Lower lobe of right lung (tissue), 2 donors: ENCODE measurements at regions not wholly inside any gene's neighbourhood (a gene's known extent, or its start where the extent isn't known, plus 50 kb on each side); places are given as distances from the start of the nearest gene placed in this dataset.

Experiments used
- ATAC-seq, 2 donors: fragments of 200-7000 bp; cut with Tn5 transposase; one replicate each; pipeline ENCODE4 v1.9.1; 2020 to 2022; ENCODE audit warnings: mild to moderate bottlenecking in 2 of 2, moderate library complexity in 2 of 2
- DNase-seq: peaks from one replicate; pipeline ENCODE4 v3.0.0-alpha.2; 2020
- H3K27ac ChIP-seq: fragments of 200-600 bp; one replicate; pipeline ENCODE4 v1.8.0; 2022
- H3K27me3 ChIP-seq: fragments of 200-600 bp; one replicate; pipeline ENCODE4 v1.8.0; 2022; ENCODE audit warnings: low read depth
- H3K36me3 ChIP-seq: fragments of 200-600 bp; one replicate; pipeline ENCODE4 v1.8.0; 2022; ENCODE audit warnings: mild to moderate bottlenecking
- H3K4me1 ChIP-seq: fragments of 200-600 bp; one replicate; pipeline ENCODE4 v1.8.0; 2022
- H3K4me3 ChIP-seq: fragments of 200-600 bp; one replicate; pipeline ENCODE4 v1.8.0; 2022; ENCODE audit warnings: mild to moderate bottlenecking
- H3K9me3 ChIP-seq: fragments of 200-600 bp; one replicate; pipeline ENCODE4 v1.8.0; 2022
- intact Hi-C: fragments of 100-400 bp; cut with DNase I; formaldehyde crosslinking; loops from one replicate; pipeline ENCODE4 v1.11.0; 2022
- TF ChIP-seq, protein P1 (sequence below): fragments of 200-600 bp; IDR thresholded peaks from one replicate; pipeline ENCODE4 v1.8.0; 2022; ENCODE audit warnings: antibody characterized with exemption, mild to moderate bottlenecking
- donor health status: DM: no; HTN: yes; CAD: no; lungs with severe emphysema.

DNA sequence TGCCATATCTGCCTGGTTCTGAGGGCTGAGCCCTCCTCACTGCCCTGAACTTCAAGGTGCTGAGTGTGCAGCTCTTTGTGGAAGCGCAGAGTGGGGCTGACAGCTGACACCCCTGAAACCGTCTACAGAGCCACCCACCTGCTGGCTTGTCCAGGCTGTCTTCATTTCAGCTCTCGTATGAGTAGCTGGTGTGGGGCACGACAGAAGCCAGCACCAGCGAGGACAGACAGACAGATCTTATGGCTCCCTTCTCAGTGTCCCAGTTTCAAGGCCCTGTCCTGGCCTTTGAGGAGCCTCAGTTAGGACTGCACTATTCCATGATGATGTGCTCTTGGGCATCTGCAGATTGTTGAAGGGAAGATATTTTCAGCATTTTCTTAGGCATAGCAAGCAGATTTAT, 287.1 kb downstream of the SLC4A3 start:
- ATAC-seq (no peak), DNase-seq (no peak)
- H3K36me3 ChIP-seq = no peaks in the 10 kb centered on the region
- intact Hi-C loops = no loop called here
- H3K4me1 ChIP-seq = no peaks in the 10 kb centered on the region
- TF ChIP-seq, protein P1, sequence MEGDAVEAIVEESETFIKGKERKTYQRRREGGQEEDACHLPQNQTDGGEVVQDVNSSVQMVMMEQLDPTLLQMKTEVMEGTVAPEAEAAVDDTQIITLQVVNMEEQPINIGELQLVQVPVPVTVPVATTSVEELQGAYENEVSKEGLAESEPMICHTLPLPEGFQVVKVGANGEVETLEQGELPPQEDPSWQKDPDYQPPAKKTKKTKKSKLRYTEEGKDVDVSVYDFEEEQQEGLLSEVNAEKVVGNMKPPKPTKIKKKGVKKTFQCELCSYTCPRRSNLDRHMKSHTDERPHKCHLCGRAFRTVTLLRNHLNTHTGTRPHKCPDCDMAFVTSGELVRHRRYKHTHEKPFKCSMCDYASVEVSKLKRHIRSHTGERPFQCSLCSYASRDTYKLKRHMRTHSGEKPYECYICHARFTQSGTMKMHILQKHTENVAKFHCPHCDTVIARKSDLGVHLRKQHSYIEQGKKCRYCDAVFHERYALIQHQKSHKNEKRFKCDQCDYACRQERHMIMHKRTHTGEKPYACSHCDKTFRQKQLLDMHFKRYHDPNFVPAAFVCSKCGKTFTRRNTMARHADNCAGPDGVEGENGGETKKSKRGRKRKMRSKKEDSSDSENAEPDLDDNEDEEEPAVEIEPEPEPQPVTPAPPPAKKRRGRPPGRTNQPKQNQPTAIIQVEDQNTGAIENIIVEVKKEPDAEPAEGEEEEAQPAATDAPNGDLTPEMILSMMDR = no peak
- no peak overlapping the region for H3K4me3 ChIP-seq
- H3K27me3 ChIP-seq = no peaks in the 10 kb centered on the region
- no peak overlapping the region for H3K27ac ChIP-seq
- no peaks in the 10 kb centered on the region for H3K9me3 ChIP-seq

DNA sequence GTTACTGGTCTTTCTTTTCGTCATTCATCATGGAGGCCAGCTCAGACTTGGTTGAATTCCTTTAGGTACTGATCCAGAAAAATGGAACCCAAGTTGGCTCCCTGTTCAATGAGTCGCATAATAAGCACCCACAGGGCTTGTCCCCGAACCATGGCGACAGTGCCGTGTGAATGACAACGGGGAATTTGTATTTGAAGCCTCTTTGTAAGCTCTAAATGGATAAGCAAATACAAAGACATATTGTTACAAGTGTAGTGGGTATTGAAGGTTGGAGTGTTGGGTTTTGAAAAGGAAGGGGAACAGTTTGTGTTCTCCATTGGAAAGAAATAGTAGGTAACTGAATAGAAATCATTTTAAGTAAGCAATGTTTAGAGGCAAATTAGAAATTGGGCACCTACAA, 288.9 kb downstream of the SLC4A3 start:
- DNase-seq (no peak), ATAC-seq (no peak)
- H3K9me3 ChIP-seq = no peaks in the 10 kb centered on the region
- no peaks in the 10 kb centered on the region for H3K36me3 ChIP-seq
- no peak overlapping the region for H3K27ac ChIP-seq
- TF ChIP-seq, protein P1 = no peak
- intact Hi-C loops = no loop called here
- H3K27me3 ChIP-seq = no peaks in the 10 kb centered on the region
- no peaks in the 10 kb centered on the region for H3K4me1 ChIP-seq
- no peak overlapping the region for H3K4me3 ChIP-seq

DNA sequence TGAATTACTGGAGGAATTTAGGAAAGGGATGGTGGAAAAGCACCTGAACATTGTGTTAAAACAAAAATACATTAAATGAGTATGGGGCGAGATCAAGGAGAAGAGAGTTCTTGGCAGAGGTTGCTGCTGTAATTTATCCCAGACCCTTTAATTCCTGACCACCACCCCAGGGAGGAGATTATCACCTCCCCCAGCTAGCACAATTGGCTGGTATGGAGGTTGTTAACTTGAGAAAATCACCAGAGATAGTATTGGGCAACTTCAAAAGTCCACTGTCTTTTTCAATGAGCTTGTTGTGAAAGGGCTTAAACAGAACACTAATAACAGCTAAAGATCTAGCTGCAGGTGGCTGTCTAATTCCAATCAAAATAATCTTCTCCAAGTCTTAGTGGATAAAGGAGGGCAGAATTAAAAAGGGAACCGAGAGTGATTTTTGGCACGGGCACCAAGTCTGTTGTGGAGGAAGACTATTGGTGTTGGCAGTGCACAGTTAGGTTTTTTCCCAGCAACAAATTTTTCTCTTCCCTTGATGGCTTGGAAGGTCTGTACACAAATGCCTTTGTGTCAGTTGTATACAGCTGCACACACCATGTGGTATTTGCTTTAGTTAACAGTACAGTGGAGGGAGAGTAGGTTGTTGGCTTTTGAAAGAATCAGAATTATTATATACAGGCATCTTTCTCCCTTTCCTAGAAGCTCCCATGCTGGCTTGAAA, 289.5 kb downstream of the SLC4A3 start:
- H3K36me3 ChIP-seq = no peaks in the 10 kb centered on the region
- H3K9me3 ChIP-seq = no peaks in the 10 kb centered on the region
- H3K4me3 ChIP-seq = no peak overlapping the region
- H3K27ac ChIP-seq = no peak overlapping the region
- no peaks in the 10 kb centered on the region for H3K27me3 ChIP-seq
- DNase-seq (no peak), ATAC-seq (no peak)
- TF ChIP-seq, protein P1 = no peak
- no peaks in the 10 kb centered on the region for H3K4me1 ChIP-seq
- intact Hi-C loops = no loop called here

DNA sequence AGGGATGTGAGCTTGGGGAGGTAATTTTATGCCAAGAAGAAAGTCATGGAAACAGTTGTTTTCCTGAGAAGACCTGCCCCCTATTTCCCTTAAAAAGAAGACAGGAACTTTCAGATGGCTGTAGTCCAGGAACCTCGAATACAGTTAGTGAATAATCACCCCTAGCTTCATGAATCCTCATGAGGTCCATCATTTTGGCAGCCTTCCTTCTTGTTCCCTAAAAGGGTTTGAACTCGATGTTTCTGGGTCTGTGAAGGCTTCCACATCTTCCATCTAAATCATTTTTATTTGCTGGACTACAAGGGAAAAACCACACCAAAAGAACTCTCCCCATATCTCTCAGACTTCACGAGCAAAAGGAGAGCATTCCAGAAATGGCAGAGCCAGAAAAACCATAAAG, 290.8 kb downstream of the SLC4A3 start:
- H3K27me3 ChIP-seq = no peaks in the 10 kb centered on the region
- TF ChIP-seq, protein P1 = no peak
- H3K36me3 ChIP-seq = no peaks in the 10 kb centered on the region
- no peaks in the 10 kb centered on the region for H3K4me1 ChIP-seq
- intact Hi-C loops = no loop called here
- no peak overlapping the region for H3K27ac ChIP-seq
- H3K9me3 ChIP-seq = no peaks in the 10 kb centered on the region
- H3K4me3 ChIP-seq = no peak overlapping the region
- ATAC-seq = no peak
- DNase-seq = no peak

DNA sequence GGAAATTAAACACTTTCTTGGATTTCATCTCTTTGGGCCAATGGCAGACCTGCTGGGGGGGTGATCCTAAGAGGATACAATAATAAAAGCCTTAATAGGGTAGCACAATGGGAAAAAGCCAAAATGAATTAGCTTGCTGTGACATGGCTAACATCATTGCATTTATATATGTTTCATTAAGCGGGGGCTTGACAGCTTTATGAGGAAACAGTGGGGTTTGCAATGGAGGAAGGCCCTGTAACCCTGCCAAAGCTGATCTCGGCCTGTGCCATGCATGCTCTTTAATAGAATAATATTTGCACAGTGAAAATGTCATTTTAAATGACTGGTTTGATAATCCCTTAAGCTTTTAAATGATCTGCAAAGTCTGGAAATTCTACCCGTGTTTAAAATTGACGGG, 291.5 kb downstream of the SLC4A3 start:
- Histone ChIP-seq H3K27me3 (no peaks in the 10 kb centered on the region), H3K4me1 (no peaks in the 10 kb centered on the region), H3K36me3 (no peaks in the 10 kb centered on the region), H3K9me3 (no peaks in the 10 kb centered on the region), H3K4me3 (no peak overlapping the region), H3K27ac (no peak overlapping the region)
- TF ChIP-seq, protein P1 = no peak
- intact Hi-C loops = no loop called here
- ATAC-seq (no peak), DNase-seq (no peak)
